K562 (cell line): ENCODE measurements at regions not wholly inside any gene's neighbourhood (a gene's known extent, or its start where the extent isn't known, plus 50 kb on each side); places are given as distances from the start of the nearest gene placed in this dataset.

ENCODE experiments used
- ATAC-seq: fragments of 200-7000 bp; cut with Tn5 transposase; 3 replicates; pipeline ENCODE4 v1.9.1; 2020; ENCODE audit warnings: moderate library complexity
- BruUV-seq: library from RNA; stranded (reverse); fragments of 400-500 nt; replicated peaks from 2 replicates; lab custom pipeline; 2021; lab: Mats Ljungman, UMichigan
- CTCF ChIA-PET: fragments of 300-600 bp; formaldehyde crosslinking; extraction: SDS; loops from one replicate; lab custom pipeline; 2021; ENCODE audit warnings: low intra/inter-chr PET ratio; lab: Yijun Ruan, JAX
- POLR2A ChIA-PET: fragments of 300-600, 350-650 bp; sonication (Branson Sonifier 250); formaldehyde crosslinking; extraction: SDS; loops from one replicate; lab custom pipeline; 2021; ENCODE audit warnings: antibody characterized with exemption, inconsistent platforms; lab: Yijun Ruan, JAX
- DNase-seq, 4 experiments: peaks; one replicate each; pipeline versions ENCODE4 v3.0.0 to v3.0.0-alpha.2; 2011 to 2018; ENCODE audit warnings: low spot score in 3 of 4, mixed read lengths in 3 of 4; ENCODE audit errors: extremely low read depth in 1 of 4
- FAIRE-seq: peaks from 2 replicates; lab custom pipeline; 2011; peaks lifted over from hg19 to GRCh38; lab: Jason Lieb, UNC
- H2AFZ ChIP-seq: 2 replicates; pipeline ENCODE4 v1.6.0; 2011; ENCODE audit warnings: low read depth, low read length, control low read depth, inconsistent platforms
- H3K27ac ChIP-seq: fragments of 200-600 bp; 3 replicates; pipeline ENCODE4 v1.8.0; 2011; ENCODE audit warnings: low read depth, mild to moderate bottlenecking, control low read depth, inconsistent platforms, low read length, moderate library complexity, mixed read lengths; ENCODE audit errors: extremely low read depth
- H3K27me3 ChIP-seq, 2 experiments: fragments of 300-600 bp in 1 of 2; 2 replicates in 1 of 2; 3 replicates in 1 of 2; pipeline versions ENCODE4 v1.6.0 to v1.8.0; 2011; ENCODE audit warnings: inconsistent platforms in 2 of 2, low read length in 2 of 2, mild to moderate bottlenecking in 1 of 2, mixed read lengths in 1 of 2, moderate library complexity in 1 of 2; ENCODE audit not compliant: control insufficient read depth in 2 of 2, insufficient read depth in 2 of 2
- H3K36me3 ChIP-seq: fragments of 300-600 bp; 3 replicates; pipeline ENCODE4 v1.8.0; 2011; ENCODE audit warnings: mild to moderate bottlenecking, low read length, inconsistent platforms; ENCODE audit not compliant: control insufficient read depth, insufficient read depth
- H3K4me1 ChIP-seq, 2 experiments: fragments of 200-600 bp in 1 of 2; replicated peaks in 1 of 2; 2 replicates in 1 of 2; 3 replicates in 1 of 2; pipeline versions ENCODE4 v1.5.1 to v1.8.0; 2011; ENCODE audit warnings: inconsistent platforms in 2 of 2, low read length in 2 of 2, mild to moderate bottlenecking in 1 of 2, mixed read lengths in 1 of 2, moderate library complexity in 1 of 2; ENCODE audit not compliant: control insufficient read depth in 2 of 2, insufficient read depth in 2 of 2
- H3K4me2 ChIP-seq: 2 replicates; pipeline ENCODE4 v1.6.1; 2011; ENCODE audit warnings: low read length, control low read depth, inconsistent platforms, mixed read lengths; ENCODE audit not compliant: insufficient read depth
- H3K4me3 ChIP-seq: fragments of 200-600 bp; sonication (generic), shearing (Covaris generic); 2 replicates; pipeline ENCODE4 v1.5.1; 2016; ENCODE audit warnings: control low read depth, inconsistent platforms
- H3K79me2 ChIP-seq: fragments of 200-600 bp; 3 replicates; pipeline ENCODE4 v1.8.0; 2011; ENCODE audit warnings: low read length, inconsistent platforms; ENCODE audit not compliant: control insufficient read depth, insufficient read depth
- H3K9ac ChIP-seq, 2 experiments: 2 replicates each; pipeline versions ENCODE4 v1.6.0 to v1.6.1; 2011; ENCODE audit warnings: low read depth in 2 of 2, low read length in 2 of 2, control low read depth in 1 of 2, inconsistent platforms in 1 of 2, mild to moderate bottlenecking in 1 of 2, mixed read lengths in 1 of 2; ENCODE audit not compliant: insufficient read depth in 1 of 2
- H3K9me1 ChIP-seq: one replicate; pipeline ENCODE4 v1.6.0; 2011; ENCODE audit warnings: inconsistent platforms, mild to moderate bottlenecking, low read length, moderate library complexity; ENCODE audit not compliant: control insufficient read depth, insufficient read depth
- H3K9me3 ChIP-seq: replicated peaks from 2 replicates; pipeline ENCODE4 v1.5.1; 2011; ENCODE audit warnings: low read depth, low read length, inconsistent platforms; ENCODE audit not compliant: control insufficient read depth, insufficient read depth
- H4K20me1 ChIP-seq: replicated peaks from 2 replicates; pipeline ENCODE4 v1.6.1; 2011; ENCODE audit warnings: low read length, inconsistent platforms, mixed read lengths; ENCODE audit not compliant: control insufficient read depth, insufficient read depth
- MEIS2 ChIP-seq: fragments of 450-650 bp; IDR thresholded peaks from 2 replicates; pipeline ENCODE4 v1.6.1; 2014; ENCODE audit warnings: mild to moderate bottlenecking; ENCODE audit not compliant: partially characterized antibody
- RBM25 ChIP-seq: fragments of 200-400 bp; formaldehyde crosslinking; IDR thresholded peaks from 2 replicates; pipeline ENCODE4 v1.6.1; 2018; ENCODE audit warnings: low read length, low read depth, moderate library complexity; ENCODE audit not compliant: severe bottlenecking
- SLC30A9 ChIP-seq: fragments of 250-450 bp; sonication (Bioruptor Pico); IDR thresholded peaks from 2 replicates; pipeline ENCODE4 v1.8.0; 2022; ENCODE audit warnings: mild to moderate bottlenecking, moderate library complexity
- SREBF1 ChIP-seq: fragments of 150-350 bp; IDR thresholded peaks from 2 replicates; pipeline ENCODE4 v1.6.1; 2014; ENCODE audit warnings: antibody characterized with exemption, low read depth, low read length, borderline replicate concordance
- WGBS: fragments of 100-300 bp; shearing (Covaris generic); methylation state at CpG from one replicate; pipeline ENCODE4 v1.1.6; 2016; ENCODE audit warnings: low coverage, mixed read lengths; ENCODE audit not compliant: insufficient coverage; ENCODE audit errors: missing lambda C conversion rate; 5-methylcytosine and 5-hydroxymethylcytosine counted together
- in situ Hi-C: fragments of 300-500 bp; cut with MboI; formaldehyde crosslinking; loops from 4 replicates; pipeline ENCODE4 v1.15.0; 2018; ENCODE audit warnings: inconsistent platforms, mixed read lengths
- intact Hi-C: fragments of 100-400 bp; cut with micrococcal nuclease; formaldehyde crosslinking; loops from 2 replicates; pipeline ENCODE4 v1.14.2; 2022

DNA sequence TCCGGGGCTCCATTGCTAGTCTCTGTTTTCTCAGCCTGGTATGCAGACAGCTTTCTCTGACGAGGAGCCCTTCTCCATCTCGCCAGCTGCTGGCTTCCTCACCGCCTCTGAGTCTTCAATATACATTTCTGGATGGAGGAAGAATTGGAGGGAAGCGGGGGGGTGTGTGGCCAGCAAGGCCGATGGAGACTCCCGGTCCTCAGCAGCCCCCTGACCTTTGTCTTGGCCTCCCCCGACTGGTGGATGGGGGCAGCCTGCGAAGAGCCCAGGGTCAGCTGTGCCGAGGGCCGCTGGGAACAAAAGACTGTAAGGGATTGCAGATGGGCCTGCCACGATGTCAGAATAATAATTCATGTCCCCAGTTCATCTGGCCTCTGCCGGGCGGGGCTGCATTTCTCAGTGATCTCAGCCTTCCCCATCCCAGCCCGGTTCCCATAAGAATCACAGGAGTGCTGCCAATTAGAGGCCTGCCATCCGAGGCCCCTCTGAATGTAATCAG, 54.3 kb upstream of the STX16 start:
- no peak overlapping the region for H3K4me2 ChIP-seq
- 7% methylated on average over 16 of the region's 16 CpGs for WGBS
- no peaks in the 10 kb centered on the region for H4K20me1 ChIP-seq
- H3K4me3 ChIP-seq: no peak overlapping the region
- FAIRE-seq (no peak), ATAC-seq (no peak), DNase-seq (no peak)
- H3K4me1 ChIP-seq: no peaks in the 10 kb centered on the region
- in situ Hi-C loops: no loop called here
- POLR2A ChIA-PET: interaction anchor here (0.7 kb wide), 1 partner anchor 197 kb away, joined by 3 read pairs; no protein-coding TSS in a partner anchor
- no peak overlapping the region for H3K9ac ChIP-seq
- H3K27me3 ChIP-seq: peaks cover 37 to 54% of the 10 kb centered on the region in 2 experiments
- no TSS peak for BruUV-seq
- H3K9me3 ChIP-seq: no peaks in the 10 kb centered on the region
- H3K79me2 ChIP-seq: no peaks in the 10 kb centered on the region
- TF ChIP-seq MEIS2: peak; percentile 26
- no peak for TF ChIP-seq SREBF1
- CTCF ChIA-PET: no interaction called here
- intact Hi-C loops: no loop called here
- H3K27ac ChIP-seq: no peak overlapping the region
- no peak overlapping the region for H2AFZ ChIP-seq
- H3K36me3 ChIP-seq: no peaks in the 10 kb centered on the region
- H3K9me1 ChIP-seq: no peaks in the 10 kb centered on the region

DNA sequence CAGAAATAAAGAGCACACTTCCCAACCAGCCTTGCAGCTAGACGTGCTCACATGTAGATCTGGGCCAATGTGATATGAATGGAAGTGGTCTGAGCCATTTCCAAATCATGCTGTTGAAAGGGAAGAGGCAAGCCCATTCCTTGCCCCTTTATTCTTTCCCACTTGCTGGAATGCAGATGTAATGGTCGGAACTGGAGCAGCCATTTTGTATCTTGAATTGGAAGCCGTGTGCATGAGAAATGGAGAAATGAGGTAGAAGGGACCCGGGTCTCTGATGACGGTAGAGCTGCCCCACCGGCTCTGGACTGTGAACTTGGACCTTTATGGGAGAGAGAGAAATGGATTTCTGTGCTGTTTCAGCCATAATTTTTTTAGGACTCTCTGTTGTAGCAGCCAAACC, 54.8 kb upstream of the STX16 start:
- Histone ChIP-seq H3K4me1 (no peaks in the 10 kb centered on the region), H3K9me1 (no peaks in the 10 kb centered on the region), H3K4me2 (no peak overlapping the region), H3K27me3 (peaks cover 37 to 60% of the 10 kb centered on the region in 2 experiments), H3K9me3 (no peaks in the 10 kb centered on the region), H3K27ac (no peak overlapping the region), H2AFZ (no peak overlapping the region), H3K9ac (no peak overlapping the region), H4K20me1 (no peaks in the 10 kb centered on the region), H3K79me2 (no peaks in the 10 kb centered on the region), H3K4me3 (no peak overlapping the region), H3K36me3 (no peaks in the 10 kb centered on the region)
- CTCF ChIA-PET: no interaction called here
- FAIRE-seq (no peak), ATAC-seq (no peak), DNase-seq (no peak)
- TF ChIP-seq SLC30A9 (no peak), RBM25 (peak; percentile 78)
- 2% methylated on average over 6 of the region's 6 CpGs for WGBS
- intact Hi-C loops: no loop called here
- POLR2A ChIA-PET: interaction anchor here (0.7 to 1.5 kb wide), 2 partner anchors 59 to 197 kb away, joined by 3 read pairs; no protein-coding TSS in a partner anchor
- in situ Hi-C loops: no loop called here
- BruUV-seq: no TSS peak
